HG02759 (cell line): ENCODE measurements at regions not wholly inside any gene's neighbourhood (a gene's known extent, or its start where the extent isn't known, plus 50 kb on each side); places are given as distances from the start of the nearest gene placed in this dataset.
"Not testable (repeated sequence)": the region's sequence is repeated elsewhere in the genome, so short reads cannot be mapped to it uniquely, and the experiment has no call there.

Experiments used
- ATAC-seq: cut with Tn5 transposase; IDR thresholded peaks from one replicate; pipeline ENCODE4 v1.9.1; 2021; ENCODE audit warnings: mild to moderate bottlenecking, moderate library complexity; ENCODE audit not compliant: unreplicated experiment

- ATAC-seq: not testable (repeated sequence)
Observed at GRCh38 chr19:23535901-23536300, 140.6 kb upstream of the ZNF91 start.

- ATAC-seq: not testable (repeated sequence)
Observed at GRCh38 chr19:23533441-23533840, 138.2 kb upstream of the ZNF91 start.

DNA sequence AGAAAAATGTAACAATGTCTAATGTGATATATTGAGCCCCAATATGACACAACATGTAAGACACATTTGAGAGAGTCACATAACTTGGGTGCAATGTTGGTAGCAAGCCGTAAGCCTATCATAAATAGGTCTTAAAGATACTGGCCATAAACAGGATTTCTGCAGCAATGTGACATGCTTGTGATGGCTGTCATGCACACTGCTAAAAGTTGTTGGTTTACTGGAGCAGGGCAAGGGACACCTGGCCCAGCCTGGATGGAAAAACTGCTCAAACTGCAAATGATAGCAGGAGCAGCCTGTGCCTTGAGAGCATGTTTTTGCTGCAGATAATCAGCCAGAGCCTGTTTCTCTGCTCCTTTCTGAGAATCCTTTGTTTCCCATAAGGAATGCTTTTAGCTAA is 136.7 kb upstream of the ZNF91 start:
- no peak for ATAC-seq

- ATAC-seq: no peak
Observed at GRCh38 chr19:23531231-23531790, 136.0 kb upstream of the ZNF91 start.

GRCh38 chr19:23528376-23528775 is 133.1 kb upstream of the ZNF91 start:
- ATAC-seq: no peak

GRCh38 chr19:23527797-23528196 is 132.5 kb upstream of the ZNF91 start:
- peak; percentile 47 for ATAC-seq

DNA sequence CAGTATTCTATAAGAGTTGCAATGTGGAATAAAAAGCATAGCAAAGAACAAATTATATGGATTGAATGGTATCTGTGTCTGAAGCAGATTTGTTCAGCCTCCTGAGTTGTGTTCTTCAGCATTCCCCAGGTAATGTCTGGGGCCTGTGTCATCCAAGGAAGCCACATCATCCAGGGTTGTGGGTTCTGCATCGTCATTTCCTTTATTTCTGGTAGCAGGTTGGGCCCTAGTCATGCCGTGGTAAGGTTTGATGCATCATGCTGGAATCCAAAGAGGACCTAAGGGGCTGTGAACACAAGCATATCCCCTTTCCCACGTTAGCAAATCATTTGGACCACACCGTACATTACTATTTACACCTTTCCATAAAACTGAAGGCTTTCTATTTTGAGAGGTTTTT is 131.0 kb upstream of the ZNF91 start:
- ATAC-seq: no peak

- ATAC-seq: no peak
Observed at GRCh38 chr19:23525276-23525852, 130.1 kb upstream of the ZNF91 start.

DNA sequence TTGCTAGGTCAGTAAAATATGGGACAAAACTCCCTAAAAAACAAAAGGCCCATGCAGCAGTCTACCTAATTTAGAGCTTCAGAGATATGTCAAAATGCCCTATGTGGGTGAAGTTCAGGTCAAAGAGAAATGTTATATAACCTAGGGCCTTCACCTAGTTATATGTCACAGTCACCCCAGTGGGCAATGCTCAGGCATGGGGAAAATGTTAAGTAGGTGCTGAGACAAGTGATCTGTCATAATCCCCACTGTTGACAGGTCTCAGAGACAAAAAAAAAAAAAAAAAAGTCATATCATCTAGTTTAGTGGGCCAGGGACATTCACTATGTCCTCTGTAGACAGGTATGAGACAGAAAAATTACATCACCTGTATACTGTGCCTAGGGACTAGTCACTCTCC is 128.6 kb upstream of the ZNF91 start:
- no peak for ATAC-seq

DNA sequence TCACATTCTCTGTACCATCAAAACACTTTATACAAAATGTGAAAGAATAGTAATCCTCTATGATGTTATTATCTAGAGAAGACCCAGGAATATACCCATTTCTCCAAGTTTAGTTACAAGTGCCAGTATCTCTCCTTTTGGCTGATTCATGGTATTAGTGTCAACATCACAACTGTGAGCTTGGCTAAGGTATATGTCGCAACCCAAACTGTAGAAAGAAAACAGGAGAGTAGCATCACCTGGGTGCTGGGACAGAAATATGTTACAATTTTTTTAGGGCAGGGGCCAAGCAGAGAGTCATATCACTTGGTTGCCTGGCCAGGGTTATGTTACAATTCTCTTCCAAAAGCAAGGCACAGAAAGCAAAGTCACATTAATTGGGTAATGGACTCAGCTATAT is 127.2 kb upstream of the ZNF91 start:
- ATAC-seq: no peak

DNA sequence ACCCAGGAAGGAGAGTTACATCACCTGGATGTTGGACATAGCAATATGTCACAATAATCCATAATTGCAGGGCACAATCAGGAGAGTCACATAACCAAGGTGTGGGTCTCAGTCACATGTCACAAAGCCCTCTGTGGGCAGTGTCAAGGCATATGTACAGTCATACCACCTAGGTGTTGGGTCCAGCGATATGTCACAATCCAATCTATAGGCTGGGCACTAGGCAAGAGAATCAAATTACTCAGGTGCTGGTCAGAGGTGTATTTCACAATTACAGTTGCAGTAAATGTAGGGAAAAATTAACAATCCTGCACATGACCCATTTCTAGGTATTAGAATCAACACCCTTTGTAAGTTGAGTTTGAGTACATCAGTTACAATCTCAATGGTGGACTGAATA is 126.2 kb upstream of the ZNF91 start:
- no peak for ATAC-seq

DNA sequence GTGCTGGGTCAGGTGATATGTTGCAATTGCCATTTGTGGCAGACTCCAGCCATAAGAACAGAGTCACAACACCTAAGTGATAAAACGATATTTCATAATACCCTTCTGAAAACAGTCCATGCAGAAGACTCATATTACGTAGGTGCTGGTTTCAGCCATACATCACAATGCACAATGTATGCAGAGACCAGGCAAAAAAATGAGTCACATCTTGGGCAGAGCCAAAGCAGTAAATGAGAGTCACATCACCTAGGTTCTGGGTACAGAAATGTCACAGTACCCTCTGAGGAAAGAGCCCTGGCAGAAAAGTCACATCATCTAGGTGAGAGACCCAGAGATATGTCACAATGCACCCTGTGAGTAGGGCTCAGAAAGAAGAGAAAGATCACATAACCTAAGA is 125.2 kb upstream of the ZNF91 start:
- no peak for ATAC-seq

- ATAC-seq: no peak
Observed at GRCh38 chr19:23519031-23519430, 123.8 kb upstream of the ZNF91 start.

- no peak for ATAC-seq
Observed at GRCh38 chr19:23516266-23516665, 121.0 kb upstream of the ZNF91 start.

GRCh38 chr19:23515551-23515950 is 120.3 kb upstream of the ZNF91 start:
- ATAC-seq: no peak

DNA sequence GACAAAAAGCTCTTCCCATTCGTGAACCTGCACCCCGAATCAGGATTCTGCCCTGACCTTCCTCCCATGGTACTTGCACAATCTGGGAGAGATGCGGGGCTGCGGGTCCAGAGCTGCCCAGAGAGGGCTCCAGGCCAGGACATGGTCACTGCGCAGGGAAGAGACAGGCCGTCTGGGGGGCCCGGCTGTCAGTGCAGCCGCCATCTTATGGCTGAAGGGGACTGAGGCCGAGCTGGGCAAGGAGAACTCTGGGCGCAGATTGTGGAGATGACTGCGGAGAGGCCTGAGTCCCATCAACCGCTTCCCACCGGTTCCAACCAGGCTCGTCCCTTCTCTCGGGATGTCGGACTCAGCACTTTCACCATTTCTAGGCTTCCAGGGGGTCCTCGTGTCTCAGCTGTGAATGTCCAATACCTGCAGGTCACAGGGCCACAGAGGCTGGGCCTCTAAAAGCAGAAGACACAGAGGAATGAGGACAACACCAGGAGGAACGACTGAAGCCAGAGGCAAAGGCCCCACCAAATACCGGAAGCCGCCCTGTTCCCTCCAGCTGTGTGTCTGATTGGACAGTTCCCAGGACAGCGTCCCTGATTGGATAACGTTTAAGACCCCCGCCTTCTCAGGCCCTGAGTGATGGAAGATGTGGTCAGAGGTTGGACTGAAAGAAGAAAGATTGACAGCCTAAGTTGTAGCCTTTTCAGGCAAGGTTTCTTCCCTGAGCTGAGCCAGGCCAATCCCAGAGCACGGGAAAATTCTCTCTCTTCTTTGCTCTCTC is 117.1 kb upstream of the ZNF91 start:
- ATAC-seq: no peak

- ATAC-seq: no peak
Observed at GRCh38 chr19:23509686-23510450, 114.6 kb upstream of the ZNF91 start.

- ATAC-seq: no peak
Observed at GRCh38 chr19:23507446-23507845, 112.2 kb upstream of the ZNF91 start.

GRCh38 chr19:23505738-23506137 is 110.5 kb upstream of the ZNF91 start:
- no peak for ATAC-seq

- ATAC-seq: no peak
Observed at GRCh38 chr19:23482829-23483228, 87.6 kb upstream of the ZNF91 start.

DNA sequence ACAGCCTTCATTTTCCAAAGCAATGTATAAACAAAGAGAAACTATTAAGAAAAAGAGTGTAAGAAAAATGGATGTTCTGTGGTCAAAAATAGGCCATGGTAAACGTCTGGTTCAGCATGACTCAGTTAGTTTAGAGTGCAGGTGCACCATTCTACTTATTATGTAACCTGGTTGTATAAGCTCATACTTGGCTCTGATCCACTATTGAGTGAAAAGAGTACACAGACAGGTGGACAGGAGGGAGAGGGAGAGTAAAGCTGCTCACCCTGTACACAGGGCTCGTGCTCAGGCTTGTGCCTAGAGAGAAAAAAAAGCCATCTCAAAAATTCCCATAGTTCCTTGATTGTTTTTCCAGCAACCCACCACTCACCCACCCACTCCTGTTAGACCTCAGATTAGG is 85.8 kb upstream of the ZNF91 start:
- no peak for ATAC-seq

- ATAC-seq: no peak
Observed at GRCh38 chr19:23475477-23475876, 80.2 kb upstream of the ZNF91 start.
